HG03354 (cell line): ENCODE measurements at regions not wholly inside any gene's neighbourhood (a gene's known extent, or its start where the extent isn't known, plus 50 kb on each side); places are given as distances from the start of the nearest gene placed in this dataset.

Experiments
- ATAC-seq: cut with Tn5 transposase; IDR thresholded peaks from one replicate; pipeline ENCODE4 v1.9.1; 2021; ENCODE audit warnings: mild to moderate bottlenecking; ENCODE audit not compliant: unreplicated experiment, poor library complexity, severe bottlenecking

- ATAC-seq = no peak
These were observed 50.1 kb upstream of the EFEMP1 start for GRCh38 chr2:55973673-55974072.

- ATAC-seq = no peak
These were observed 53.1 kb upstream of the EFEMP1 start for GRCh38 chr2:55976681-55977080.

GRCh38 chr2:55985406-55985805 lies 61.8 kb upstream of the EFEMP1 start:
- peak; percentile 90 for ATAC-seq

GRCh38 chr2:55986001-55986400 lies 62.4 kb upstream of the EFEMP1 start:
- ATAC-seq = peak; percentile 15

- no peak for ATAC-seq
These were observed 63.3 kb upstream of the EFEMP1 start for GRCh38 chr2:55986700-55987440.

GRCh38 chr2:55989405-55989804 lies 65.8 kb upstream of the EFEMP1 start:
- no peak for ATAC-seq

- ATAC-seq = no peak
These were observed 68.9 kb upstream of the EFEMP1 start for GRCh38 chr2:55992455-55992854.

GRCh38 chr2:55993685-55994084 lies 70.1 kb upstream of the EFEMP1 start:
- ATAC-seq = no peak

- ATAC-seq = no peak
These were observed 71.6 kb upstream of the EFEMP1 start for GRCh38 chr2:55995211-55995610.

GRCh38 chr2:55995902-55996301 lies 72.3 kb upstream of the EFEMP1 start:
- ATAC-seq = no peak

GRCh38 chr2:55999231-55999630 lies 75.6 kb upstream of the EFEMP1 start:
- no peak for ATAC-seq

- no peak for ATAC-seq
These were observed 76.2 kb upstream of the EFEMP1 start for GRCh38 chr2:55999790-56000189.

GRCh38 chr2:56001947-56002346 lies 78.4 kb upstream of the EFEMP1 start:
- no peak for ATAC-seq

- ATAC-seq = no peak
These were observed 85.3 kb upstream of the EFEMP1 start for GRCh38 chr2:56008661-56009431.

GRCh38 chr2:56009758-56010458 lies 86.3 kb upstream of the EFEMP1 start:
- peak; percentile 46 for ATAC-seq

GRCh38 chr2:56011624-56012023 lies 88.0 kb upstream of the EFEMP1 start:
- ATAC-seq = no peak

- ATAC-seq = no peak
These were observed 88.7 kb upstream of the EFEMP1 start for GRCh38 chr2:56012221-56012765.

- ATAC-seq = no peak
These were observed 89.9 kb upstream of the EFEMP1 start for GRCh38 chr2:56013475-56013874.

- no peak for ATAC-seq
These were observed 90.6 kb upstream of the EFEMP1 start for GRCh38 chr2:56014046-56014730.

- no peak for ATAC-seq
These were observed 92.1 kb upstream of the EFEMP1 start for GRCh38 chr2:56015711-56016115.
